ENCODE measurements at regions not wholly inside any gene's neighbourhood (a gene's known extent, or its start where the extent isn't known, plus 50 kb on each side); places are given as distances from the start of the nearest gene placed in this dataset.

DNA sequence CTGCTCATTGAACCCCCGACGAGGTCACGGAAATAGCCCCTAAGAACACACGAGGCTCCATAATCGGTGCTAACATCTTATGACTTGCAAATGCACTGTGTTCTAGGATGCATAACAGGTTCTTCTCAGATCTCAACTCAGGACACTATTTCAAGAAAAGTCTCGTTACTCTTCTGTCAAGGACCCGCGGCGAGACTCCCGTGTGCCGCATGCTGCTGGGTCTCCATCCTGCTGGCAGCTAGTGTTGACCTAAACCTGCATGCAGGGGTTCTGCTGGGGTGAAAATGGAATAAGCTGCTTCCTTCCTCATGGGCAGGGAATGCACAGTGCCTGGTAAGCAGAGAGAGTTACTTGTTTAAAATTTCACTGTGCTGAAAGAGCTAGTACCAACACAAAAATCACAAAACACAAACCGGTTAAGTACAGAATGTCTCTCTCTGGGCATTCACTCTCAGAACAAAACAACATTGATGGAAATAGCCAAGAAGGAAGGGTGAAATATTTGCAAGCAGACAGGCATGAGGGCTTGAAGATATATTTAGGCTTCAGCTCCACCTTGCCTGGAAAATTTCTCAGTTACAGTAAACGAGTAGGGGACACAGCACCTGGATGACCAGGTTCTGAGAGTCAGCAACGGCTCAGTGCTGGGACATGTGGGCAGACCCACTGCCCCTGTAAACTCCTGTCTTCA lies 416.5 kb downstream of the GADD45G start:
- Mint-ChIP-seq H3K9me3 (ENCODE audit: unreplicated experiment) (peaks cover 9% of the 10 kb centered on the region), H3K27me3 (ENCODE audit: unreplicated experiment) (peaks cover 4% of the 10 kb centered on the region), H3K36me3 (ENCODE audit: unreplicated experiment) (no peaks in the 10 kb centered on the region), H3K4me3 (ENCODE audit: unreplicated experiment) (no peak overlapping the region), H3K27ac (ENCODE audit: unreplicated experiment) (no peak overlapping the region), H3K4me1 (ENCODE audit: low read depth, unreplicated experiment) (no peaks in the 10 kb centered on the region)
- DNase-seq, result no peak
- TF ChIP-seq, protein P1, sequence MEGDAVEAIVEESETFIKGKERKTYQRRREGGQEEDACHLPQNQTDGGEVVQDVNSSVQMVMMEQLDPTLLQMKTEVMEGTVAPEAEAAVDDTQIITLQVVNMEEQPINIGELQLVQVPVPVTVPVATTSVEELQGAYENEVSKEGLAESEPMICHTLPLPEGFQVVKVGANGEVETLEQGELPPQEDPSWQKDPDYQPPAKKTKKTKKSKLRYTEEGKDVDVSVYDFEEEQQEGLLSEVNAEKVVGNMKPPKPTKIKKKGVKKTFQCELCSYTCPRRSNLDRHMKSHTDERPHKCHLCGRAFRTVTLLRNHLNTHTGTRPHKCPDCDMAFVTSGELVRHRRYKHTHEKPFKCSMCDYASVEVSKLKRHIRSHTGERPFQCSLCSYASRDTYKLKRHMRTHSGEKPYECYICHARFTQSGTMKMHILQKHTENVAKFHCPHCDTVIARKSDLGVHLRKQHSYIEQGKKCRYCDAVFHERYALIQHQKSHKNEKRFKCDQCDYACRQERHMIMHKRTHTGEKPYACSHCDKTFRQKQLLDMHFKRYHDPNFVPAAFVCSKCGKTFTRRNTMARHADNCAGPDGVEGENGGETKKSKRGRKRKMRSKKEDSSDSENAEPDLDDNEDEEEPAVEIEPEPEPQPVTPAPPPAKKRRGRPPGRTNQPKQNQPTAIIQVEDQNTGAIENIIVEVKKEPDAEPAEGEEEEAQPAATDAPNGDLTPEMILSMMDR (IDR thresholded peaks at IDR 0.05; ENCODE audit: partially characterized antibody, unreplicated experiment), result no peak

DNA sequence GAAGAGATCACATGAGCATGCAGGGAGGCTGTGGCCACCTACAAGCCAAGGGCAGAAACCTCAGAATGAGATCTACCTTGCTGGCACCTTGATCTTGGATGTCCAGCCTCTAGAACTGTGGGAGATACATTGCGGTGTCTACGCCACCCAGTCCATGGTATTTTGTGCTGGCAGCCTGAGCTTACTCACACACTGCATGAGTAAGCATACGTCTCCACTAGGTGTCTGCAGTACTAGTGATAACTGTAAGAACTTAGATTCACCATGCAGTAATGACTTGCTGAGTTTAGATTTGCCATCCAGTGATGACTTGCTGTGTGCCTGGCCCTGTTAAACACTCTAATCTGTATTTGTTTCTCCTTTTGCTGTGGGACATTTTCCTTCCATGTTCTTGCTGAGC lies 417.7 kb downstream of the GADD45G start:
- Mint-ChIP-seq H3K9me3 (ENCODE audit: unreplicated experiment) (peaks cover 6% of the 10 kb centered on the region), H3K27ac (ENCODE audit: unreplicated experiment) (no peak overlapping the region), H3K36me3 (ENCODE audit: unreplicated experiment) (no peaks in the 10 kb centered on the region), H3K27me3 (ENCODE audit: unreplicated experiment) (peaks cover 4% of the 10 kb centered on the region), H3K4me1 (ENCODE audit: low read depth, unreplicated experiment) (no peaks in the 10 kb centered on the region), H3K4me3 (ENCODE audit: unreplicated experiment) (no peak overlapping the region)
- TF ChIP-seq, protein P1 (IDR thresholded peaks at IDR 0.05; ENCODE audit: partially characterized antibody, unreplicated experiment), result no peak
- DNase-seq, result no peak

DNA sequence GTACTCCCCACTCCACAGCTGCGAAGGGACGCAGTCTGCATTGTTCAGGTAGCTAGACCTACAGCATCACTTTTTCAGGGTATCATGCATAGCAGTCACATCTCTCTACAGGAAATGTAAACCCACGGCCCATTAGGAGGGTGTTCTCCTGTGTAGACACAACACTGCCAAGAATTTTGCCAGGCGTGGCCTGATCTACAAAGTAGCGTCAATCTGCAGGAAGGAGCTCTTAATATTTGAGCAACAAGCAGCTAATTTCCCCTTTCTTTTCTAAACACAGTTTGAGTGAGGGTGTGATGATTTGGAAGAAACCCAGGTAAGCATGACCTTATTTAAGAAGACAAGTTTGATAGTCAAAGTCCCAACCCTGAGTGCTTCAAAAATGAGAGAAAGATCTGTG lies 419.0 kb downstream of the GADD45G start:
- Mint-ChIP-seq H3K36me3 (ENCODE audit: unreplicated experiment) (no peaks in the 10 kb centered on the region), H3K9me3 (ENCODE audit: unreplicated experiment) (peaks cover 6% of the 10 kb centered on the region), H3K4me3 (ENCODE audit: unreplicated experiment) (no peak overlapping the region), H3K4me1 (ENCODE audit: low read depth, unreplicated experiment) (no peaks in the 10 kb centered on the region), H3K27me3 (ENCODE audit: unreplicated experiment) (peaks cover 4% of the 10 kb centered on the region), H3K27ac (ENCODE audit: unreplicated experiment) (no peak overlapping the region)
- TF ChIP-seq, protein P1 (IDR thresholded peaks at IDR 0.05; ENCODE audit: partially characterized antibody, unreplicated experiment), result no peak
- no peak for DNase-seq

DNA sequence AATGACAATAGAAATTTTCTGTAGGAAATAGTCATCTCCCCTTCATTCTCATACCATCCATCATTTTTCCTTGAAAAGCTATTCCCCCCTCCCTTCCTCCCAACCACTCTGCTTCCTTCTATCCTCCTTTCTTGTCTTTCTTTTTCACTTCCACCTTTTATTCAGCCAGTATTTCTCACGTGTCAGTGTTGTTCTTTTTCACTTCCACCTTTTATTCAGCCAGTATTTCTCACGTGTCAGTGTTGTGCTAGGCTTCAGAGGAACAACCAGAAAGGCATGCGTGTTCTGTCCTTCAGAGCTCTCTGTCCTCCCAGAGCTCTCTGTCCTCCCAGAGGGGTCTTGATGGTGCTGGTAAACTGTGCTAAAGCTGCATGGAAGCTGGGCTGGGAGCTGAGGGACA lies 419.6 kb downstream of the GADD45G start:
- DNase-seq, result no peak
- peaks cover 4% of the 10 kb centered on the region for H3K27me3 Mint-ChIP-seq (ENCODE audit: unreplicated experiment)
- peaks cover 6% of the 10 kb centered on the region for H3K9me3 Mint-ChIP-seq (ENCODE audit: unreplicated experiment)
- no peaks in the 10 kb centered on the region for H3K4me1 Mint-ChIP-seq (ENCODE audit: low read depth, unreplicated experiment)
- TF ChIP-seq, protein P1 (IDR thresholded peaks at IDR 0.05; ENCODE audit: partially characterized antibody, unreplicated experiment), result no peak
- no peak overlapping the region for H3K27ac Mint-ChIP-seq (ENCODE audit: unreplicated experiment)
- H3K36me3 Mint-ChIP-seq (ENCODE audit: unreplicated experiment), result no peaks in the 10 kb centered on the region
- no peak overlapping the region for H3K4me3 Mint-ChIP-seq (ENCODE audit: unreplicated experiment)

DNA sequence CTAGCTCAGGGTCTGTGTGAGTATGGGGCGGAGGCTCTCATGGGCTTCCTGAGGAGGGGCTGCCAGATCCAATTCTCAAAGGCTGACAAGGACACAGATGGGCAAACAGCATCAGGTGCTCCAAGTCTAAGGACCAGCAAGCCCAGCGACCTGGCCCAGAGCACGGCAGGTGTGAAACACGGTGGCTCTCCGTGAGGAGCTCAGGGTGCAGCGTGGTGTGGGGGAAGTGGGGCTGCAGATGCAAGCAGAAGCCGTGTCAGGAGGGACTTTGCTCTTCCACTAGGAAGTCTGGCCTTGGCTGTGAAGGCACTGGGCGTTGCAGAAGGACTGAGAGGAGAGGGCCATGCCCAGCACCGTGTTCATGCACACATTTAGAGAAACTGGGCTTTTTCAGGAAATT lies 420.0 kb downstream of the GADD45G start:
- Mint-ChIP-seq H3K9me3 (ENCODE audit: unreplicated experiment) (peaks cover 6% of the 10 kb centered on the region), H3K36me3 (ENCODE audit: unreplicated experiment) (no peaks in the 10 kb centered on the region), H3K27ac (ENCODE audit: unreplicated experiment) (no peak overlapping the region), H3K4me3 (ENCODE audit: unreplicated experiment) (no peak overlapping the region), H3K27me3 (ENCODE audit: unreplicated experiment) (peaks cover 4% of the 10 kb centered on the region), H3K4me1 (ENCODE audit: low read depth, unreplicated experiment) (no peaks in the 10 kb centered on the region)
- TF ChIP-seq, protein P1 (IDR thresholded peaks at IDR 0.05; ENCODE audit: partially characterized antibody, unreplicated experiment), result no peak
- no peak for DNase-seq

All from glutamatergic neuron (in vitro differentiated cells).